Erythroblast (primary cell): ENCODE measurements at regions not wholly inside any gene's neighbourhood (a gene's known extent, or its start where the extent isn't known, plus 50 kb on each side); places are given as distances from the start of the nearest gene placed in this dataset.

Source experiments
- GATA1 ChIP-seq: IDR thresholded peaks from 2 replicates; pipeline ENCODE4 v1.6.1; 2011; ENCODE audit warnings: low read depth, mild to moderate bottlenecking, control low read depth, low read length, moderate library complexity
- POLR2A ChIP-seq: IDR thresholded peaks from 2 replicates; pipeline ENCODE4 v1.6.1; 2011; ENCODE audit warnings: mild to moderate bottlenecking, low read length

DNA sequence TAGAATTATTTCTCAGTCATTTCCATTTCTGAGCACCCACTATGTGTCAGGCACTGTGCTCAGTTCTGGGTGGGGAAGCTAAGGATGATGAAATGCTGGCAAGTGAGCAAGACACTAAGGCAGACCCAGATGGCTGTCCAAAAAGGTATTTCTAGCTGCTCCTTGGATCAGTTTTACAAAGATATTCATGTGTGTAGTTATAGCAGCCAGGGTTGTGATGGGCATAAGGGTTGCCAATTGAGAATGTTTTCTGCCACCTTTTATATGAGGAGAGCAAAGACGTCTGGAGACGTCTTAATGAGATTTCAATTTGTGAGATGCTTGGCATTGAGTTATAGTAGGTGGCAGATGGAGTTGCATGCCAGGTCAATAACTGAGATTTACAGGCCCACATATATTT lies 197.1 kb upstream of the RASGRP1 start:
- TF ChIP-seq POLR2A = no peak
- no peak for TF ChIP-seq GATA1
